HG03103 (cell line): ENCODE measurements at regions not wholly inside any gene's neighbourhood (a gene's known extent, or its start where the extent isn't known, plus 50 kb on each side); places are given as distances from the start of the nearest gene placed in this dataset.

Experiments used
- ATAC-seq: cut with Tn5 transposase; IDR thresholded peaks from one replicate; pipeline ENCODE4 v1.9.1; 2021; ENCODE audit warnings: low read depth; ENCODE audit not compliant: unreplicated experiment

DNA sequence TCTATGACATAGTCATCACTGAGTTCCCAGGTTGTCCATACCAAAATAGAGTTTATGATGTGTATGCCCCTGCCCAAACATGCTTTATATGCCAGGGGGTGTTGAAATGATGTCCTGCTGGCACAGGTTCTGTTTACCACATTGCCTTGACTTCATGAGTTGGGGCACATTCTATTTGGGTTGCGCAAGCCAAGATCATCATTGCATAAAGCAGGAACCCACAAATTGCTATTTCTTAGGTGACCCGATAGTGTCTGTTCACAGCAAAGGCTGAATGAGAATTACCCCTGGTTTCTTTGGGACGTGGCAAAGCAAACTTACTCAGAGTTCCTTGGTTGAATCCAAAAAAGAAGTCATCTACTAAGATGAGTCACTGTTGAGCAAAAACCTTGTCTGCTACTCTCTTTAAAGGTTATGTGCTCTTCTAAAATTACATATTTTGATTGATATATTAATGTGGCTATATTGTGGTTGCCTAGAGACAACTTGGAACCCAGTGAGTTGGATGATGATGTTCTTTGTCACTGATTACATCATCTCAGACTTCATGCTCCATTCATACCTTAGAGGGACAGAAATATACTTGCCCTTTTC is 912.6 kb upstream of the SOX9 start:
- no peak for ATAC-seq

DNA sequence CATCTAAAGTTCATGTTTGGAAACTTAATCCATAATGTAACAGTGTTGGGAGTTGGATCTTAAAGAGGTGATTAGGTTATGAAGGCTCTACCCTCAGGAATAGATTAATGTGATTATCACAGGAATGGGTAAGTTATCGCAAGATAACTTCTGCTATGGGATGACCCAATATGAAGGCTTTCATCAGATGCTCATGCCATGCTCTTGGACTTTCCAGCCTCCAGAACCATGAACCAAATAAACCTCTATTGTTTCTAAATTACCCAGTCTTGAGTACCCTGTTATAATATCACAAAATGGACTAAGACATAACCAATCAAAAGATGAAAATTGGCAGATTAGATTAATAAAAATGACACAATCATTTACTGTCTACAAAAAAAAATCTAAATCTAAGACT is 906.9 kb upstream of the SOX9 start:
- no peak for ATAC-seq

DNA sequence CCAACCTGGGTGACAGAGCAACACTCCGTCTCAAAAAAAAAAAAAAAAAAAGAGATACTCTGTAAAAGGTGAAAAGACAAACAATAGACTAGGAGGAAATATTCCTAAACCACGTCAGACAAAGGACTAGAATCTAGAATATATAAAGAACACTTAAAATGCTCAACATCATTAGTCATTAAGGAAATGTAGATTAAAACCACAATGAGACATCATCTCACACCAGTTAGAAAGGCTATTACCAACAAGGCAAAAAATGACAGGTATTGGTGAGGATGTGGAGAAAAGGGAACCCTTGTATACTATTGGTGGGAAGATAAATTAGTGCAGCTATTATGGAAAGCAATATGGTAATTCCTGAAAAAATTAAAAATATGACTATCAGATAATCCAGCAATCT is 903.1 kb upstream of the SOX9 start:
- no peak for ATAC-seq

DNA sequence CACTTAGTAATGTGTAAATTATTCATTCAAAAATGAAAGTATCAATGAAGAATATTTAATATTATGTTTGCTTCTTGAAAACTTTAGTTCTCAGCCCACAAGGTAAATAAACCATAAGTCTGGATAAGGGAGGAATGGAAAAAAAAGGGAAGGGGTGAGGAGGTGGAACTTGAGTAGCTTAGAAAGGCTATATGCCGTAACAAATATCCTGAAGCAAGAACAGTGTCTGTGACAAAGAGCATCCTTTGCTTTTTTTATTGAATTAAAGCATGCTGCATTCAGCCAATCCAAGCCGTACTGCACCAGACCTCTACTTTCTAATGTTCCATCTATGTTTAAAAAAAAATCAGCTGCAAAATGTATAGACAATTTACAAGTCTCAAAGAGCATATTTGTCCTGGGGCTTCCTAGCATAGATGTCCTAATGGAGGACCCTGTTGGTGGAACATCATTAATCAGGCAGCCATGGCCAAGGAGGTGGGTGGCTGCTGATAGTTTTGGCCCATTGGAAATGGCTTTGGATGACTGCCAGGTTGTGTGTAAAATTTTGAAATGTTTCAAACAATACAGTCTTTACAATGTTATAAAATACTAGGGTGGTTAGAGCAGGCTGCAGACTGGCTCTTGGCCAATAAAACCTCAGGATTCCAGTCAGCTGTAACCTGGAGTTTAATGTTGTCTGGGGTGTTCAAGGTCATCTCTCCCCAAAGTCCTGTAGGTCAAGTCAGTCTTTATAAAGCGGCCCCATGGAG is 895.8 kb upstream of the SOX9 start:
- ATAC-seq: no peak

DNA sequence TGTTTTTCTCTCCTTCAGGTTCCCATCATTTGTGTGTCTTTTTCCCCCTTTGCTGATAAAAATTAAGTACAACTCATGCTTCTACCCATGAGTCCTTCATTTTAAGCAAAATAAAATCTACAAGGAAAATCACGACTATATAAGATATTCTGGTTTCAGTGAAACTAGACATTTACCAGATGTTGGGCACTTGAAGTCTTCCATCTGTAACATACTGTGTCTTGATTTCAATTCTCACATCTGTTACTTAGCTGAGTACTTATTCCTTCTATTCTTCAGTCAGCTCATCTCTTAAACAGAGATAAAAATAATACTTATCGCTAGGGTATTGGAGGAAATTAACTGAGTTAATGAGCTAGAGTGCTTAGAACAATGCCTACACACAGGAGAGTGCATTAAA is 893.0 kb upstream of the SOX9 start:
- no peak for ATAC-seq

DNA sequence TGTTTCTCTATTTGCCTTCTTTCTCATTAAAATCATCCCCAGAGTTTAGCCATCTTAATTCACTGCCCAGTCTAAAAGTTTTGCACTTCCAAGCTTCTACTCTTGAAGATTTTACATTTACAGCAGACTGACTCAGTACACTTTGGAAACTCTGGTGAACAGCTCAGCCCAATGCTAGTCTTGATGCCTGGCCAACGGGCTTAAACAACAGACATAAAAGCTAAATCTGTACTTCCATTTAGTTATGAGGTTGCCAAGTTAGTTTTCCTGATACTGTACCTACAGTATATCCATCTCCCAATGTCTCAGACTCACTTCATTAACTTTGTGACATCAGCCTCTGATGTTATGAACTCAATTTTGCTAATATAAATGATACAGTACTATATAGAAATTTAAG is 891.8 kb upstream of the SOX9 start:
- ATAC-seq: no peak

DNA sequence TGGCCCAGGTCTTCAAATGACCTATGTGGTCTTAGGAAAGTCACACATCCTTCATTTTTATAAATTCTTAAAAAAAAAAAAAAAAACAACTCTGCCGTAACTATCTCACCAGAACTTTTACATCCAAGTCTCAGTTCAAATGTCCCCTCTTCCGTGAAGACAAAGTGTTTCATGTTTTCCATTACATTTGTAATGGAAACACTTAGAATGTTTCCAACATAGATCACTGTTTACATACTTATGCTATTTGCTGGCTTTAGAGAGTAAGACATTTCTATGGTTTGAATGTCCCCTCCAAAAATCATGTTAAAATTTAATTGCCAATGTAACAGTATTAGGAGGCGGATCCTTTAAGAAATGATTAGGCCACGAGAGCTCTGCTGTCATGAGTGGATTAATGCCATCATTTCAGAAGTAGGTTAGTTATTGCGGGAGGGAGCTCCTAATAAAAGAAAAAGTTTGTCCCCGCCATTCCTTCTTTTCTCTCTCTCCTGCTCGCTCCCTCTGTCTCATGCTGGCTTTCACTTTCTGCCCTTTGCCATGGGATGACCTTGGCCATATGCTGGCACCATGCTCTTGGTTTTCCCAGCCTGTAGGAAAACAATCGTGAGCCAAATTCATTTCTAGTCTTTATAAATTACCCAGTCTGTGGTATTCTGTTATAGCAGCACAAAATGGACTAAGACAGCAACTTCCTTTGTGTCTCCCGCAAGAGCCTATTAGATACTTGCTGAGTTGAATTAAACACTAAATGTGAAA is 887.8 kb upstream of the SOX9 start:
- no peak for ATAC-seq

DNA sequence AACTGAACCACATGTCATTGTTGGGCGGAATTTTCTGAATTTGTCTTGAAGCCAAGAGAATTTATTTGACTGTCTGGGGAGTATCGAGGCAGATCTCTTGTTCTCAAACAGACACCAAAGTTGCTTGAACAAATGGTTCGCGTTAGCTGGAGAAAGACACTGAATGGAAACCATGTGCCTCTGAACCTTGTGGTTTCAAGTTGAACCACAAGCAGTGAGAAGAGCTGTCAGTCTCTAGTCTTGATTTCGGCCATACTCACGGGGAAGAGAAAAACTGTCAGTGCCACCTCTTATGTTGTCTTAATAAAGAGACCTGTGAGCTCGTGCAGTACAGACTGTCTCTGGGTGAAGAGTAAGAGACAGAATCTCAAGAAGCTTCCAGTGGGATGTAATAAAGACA is 886.5 kb upstream of the SOX9 start:
- ATAC-seq: no peak

DNA sequence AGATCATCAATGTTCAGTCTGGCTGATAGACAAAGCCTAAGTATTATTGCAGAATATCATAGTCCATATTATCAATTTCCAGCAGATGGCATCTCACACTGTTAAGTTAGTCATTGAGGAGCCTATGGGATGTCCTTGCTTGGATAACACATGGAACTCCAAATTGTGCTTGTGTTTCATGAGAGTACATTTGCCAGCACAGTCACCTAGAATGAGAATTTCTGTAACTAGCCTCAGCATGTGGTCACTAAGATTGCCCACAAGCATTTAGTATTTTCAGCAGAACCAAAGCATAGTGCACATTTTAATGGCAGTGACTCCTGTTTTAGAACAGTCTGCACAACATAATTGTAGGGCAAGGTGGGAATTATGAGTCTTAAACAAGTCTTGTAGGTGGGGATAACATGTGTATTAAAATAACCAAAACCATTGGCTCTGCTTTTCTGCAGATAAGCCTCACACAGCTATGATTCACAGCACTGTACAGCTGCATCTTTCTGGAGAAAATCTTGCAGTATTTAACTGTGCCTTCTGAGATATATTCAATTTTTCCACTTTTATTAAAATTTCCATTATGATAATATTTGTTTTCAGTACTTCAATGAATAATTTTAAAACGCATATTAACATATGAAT is 882.8 kb upstream of the SOX9 start:
- ATAC-seq: no peak

DNA sequence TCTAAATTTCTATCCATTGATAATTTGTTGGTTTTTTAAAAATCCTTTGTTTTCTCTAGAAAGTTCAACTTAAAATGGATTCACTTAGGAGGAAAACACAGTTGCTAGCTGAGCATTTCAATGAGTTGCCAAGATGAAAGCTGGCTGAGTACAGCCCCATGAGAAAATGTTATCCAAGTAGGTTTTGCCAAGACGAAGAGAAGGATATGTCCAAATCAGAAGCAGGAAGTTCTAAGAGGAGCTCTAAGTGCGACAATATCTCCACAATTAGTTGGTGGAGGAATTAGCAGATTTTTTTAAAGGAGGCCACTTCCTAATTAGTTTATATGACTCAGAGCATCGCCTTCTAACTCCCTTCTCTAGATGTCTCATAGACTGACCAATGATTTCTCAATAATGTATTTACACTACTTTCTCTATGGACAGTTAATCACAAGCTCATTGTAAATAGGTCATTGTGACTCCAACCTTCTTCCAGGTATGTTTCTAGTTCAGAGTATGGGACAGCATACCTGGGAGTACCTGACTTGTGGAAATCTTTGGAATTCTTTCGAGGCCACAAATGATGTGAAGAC is 873.3 kb upstream of the SOX9 start:
- no peak for ATAC-seq

DNA sequence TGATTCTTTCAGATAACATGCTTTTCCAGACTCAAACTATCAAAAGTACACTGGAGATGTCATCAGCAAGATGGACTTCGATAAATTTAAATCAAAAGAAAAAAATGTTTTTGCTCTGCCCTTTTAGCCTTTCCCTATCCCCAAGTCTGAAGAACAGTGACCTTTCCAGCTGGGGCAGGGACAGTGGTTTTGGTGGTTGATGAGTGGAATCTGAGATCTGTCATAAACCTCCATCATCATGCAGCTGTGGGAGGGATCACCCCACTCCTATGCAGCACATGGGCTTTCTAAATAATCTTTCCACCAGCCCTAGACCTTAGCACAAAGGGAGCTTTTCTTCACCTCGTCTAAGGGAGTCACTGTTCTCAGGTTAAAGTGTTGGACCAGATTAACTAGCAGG is 869.5 kb upstream of the SOX9 start:
- ATAC-seq: no peak

DNA sequence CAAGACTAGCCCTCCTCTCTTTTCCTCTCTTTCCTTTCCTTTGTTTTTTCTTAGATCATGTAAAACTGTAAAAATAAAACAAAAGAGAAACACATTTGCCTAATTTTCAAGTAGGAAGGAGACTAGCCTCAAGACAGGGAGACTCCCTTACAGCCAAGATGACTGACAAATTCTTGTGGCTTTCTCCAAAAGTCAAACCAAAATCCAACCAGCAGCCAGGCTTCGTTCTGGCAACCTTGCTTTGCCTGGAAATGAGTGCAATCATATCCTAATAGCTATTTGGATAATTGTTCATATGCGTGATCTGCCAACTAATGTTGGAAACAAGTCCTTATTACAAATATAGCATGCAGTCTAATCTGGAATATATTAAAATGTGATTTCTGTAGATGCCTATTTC is 868.9 kb upstream of the SOX9 start:
- no peak for ATAC-seq

DNA sequence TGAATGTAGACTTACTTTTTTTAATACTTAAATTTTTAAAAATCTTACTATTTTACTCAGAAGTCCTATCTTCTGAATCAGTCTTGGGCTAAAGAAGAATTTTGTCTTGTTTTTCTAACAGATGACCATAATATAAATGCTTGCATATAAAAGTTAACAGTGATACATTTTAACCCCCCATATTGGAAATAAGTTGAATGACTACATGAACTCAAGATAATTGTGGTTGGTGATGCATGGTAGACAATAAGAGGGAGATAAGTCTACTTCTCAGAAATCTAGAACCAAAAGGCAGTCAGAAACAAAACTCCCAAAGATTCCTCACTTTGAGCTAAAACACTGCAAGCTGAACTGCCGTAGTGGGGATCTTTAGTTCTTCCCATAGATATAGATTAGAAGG is 868.4 kb upstream of the SOX9 start:
- no peak for ATAC-seq

DNA sequence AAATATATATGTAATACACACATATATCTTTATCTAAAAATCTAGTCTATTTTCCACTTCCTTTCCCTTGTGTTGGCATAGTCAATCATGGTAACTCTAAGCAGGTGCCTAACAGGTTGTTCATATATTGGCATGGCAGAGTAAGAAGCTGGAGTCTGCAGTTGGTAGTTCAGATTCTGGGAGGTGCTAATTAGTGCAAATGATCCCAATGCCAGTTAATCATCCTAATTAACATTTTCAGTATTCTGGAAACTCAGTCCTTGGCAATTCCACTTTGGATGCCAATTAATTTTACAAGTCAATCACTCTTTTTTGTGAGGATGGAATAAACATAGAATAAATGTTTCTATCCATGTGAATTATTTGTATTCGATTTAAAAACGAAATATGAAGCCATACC is 863.7 kb upstream of the SOX9 start:
- no peak for ATAC-seq

DNA sequence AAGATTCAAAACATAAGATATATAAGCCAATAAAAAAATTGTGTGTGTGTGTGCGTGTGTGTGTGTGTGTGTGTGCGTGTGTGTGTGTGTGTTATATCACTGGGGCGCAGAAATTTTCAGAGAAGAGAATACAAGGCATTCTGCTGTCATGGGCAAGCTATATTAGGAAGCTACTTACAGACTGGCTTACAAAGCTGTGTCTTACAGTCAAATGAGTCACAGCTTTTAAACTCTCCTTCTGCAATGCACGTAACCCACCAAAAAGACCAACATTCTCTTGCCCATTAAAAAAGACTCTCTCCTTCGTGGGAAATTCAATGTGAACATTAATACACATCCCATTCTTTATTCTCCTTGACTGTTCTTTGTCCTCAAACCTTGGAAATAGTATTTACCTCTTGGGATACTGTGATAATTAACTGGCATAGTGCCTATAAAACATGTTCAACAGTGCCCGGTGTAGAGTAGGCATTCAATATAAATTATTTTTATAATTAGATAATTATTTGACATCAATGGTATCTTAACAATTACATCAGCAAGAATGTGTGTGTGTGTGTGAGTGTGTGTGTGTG is 860.4 kb upstream of the SOX9 start:
- no peak for ATAC-seq

DNA sequence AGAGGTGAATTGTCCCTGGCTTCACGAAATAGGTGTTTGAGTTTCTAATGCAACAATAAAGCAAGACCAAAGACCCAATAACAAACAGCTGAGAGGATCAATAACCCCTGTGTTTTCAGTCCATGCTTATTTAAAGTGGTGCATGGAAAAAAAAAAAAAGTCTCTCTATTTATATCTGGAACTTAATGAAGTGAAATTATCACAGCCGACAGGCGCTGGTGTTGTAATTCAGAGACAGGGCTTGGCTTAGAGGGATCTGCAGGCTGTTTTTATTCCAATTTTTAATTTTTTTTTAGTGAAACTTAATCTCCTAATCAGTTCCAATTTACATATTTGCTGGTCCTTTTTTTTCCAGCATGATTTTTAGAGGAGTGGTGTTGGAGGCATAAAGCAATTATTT is 858.2 kb upstream of the SOX9 start:
- no peak for ATAC-seq

DNA sequence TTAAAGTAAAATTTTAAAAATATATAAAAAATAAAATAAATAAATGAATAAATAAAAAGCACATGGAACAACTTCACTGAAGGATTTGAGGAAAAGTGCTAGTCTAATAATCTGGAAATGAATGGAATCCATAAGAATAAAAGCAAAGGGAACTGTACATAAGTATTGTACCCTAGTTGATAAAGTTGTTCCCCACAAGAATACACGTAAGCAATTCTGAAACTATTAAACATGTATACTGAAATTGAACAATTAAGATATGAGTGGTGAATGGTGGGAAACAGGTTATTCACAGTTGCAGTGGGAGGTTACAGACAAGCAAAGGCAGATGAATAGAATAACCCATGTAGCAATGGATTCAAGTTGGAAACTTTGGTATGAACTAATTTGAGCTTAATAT is 853.2 kb upstream of the SOX9 start:
- no peak for ATAC-seq

DNA sequence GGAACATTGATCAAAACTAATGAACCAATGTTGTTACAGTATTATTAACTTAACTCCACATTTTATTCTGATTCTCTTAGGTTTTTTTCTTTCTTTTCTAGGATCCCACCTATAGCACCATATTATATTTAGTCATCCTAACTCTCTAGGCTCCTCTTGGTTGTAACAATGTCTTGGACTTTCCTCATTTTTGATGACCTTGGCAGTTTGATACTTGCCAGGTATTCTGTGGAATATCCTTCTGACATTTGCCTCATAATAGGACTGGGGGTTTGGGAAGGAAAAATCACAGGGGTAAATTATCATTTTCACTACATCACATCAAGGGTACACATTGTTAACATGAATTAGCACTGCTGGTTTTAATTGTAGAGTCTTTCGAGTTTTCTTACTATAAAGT is 851.6 kb upstream of the SOX9 start:
- no peak for ATAC-seq

DNA sequence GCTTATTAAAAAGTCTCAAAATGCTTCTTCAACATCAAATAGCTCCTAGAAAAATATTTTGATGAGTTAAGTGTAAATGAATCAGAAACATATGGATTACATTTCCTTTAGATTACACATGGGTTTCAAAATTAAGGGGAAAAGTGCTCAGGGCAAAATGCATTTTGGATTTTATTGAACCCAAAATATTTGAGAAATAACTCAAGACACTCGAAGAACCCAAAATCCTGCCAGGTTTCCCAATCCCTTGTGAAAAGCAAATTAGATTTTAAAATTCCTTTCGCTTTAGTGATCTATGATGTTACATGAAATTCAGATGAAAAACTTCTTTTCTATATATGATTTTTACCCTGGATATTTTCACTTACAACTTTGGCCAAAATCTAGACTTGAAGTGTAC is 847.4 kb upstream of the SOX9 start:
- no peak for ATAC-seq

DNA sequence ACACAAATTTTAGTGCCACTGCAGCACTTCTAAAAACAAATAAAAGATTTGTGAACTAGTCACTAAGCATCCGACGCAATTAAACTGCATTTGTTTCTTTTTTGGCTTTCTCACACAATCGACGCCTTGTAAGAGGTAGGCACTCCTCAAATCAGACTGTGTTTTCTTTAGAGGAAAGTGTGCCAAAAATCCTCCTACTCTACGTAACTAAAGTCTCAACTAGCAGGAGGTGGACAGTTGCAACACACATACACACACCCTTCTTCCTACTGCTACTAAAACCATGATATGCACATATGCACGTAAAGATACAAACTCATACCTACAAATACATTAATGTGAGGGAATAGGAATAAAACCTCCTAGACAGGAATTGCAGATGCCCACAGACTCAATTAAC is 844.7 kb upstream of the SOX9 start:
- ATAC-seq: no peak

DNA sequence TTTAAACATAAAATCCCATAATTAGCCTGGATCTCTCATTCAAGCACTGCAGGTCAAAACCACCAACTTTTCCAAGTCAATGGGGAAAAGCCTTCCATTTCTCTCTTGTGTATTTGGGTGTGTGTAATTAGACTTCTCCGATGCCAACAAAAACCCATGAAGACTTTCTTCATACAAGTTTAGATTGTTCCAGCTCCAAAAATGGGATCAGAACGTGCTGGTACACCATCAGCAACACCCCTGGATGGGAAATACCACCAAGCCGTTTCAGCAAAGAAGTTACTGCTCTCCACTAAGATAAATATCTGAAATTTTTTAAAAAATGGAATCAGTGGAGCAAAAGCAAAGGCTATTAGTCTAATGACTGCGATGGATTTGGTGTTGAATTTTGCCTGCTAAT is 837.3 kb upstream of the SOX9 start:
- no peak for ATAC-seq
